ENCODE measurements at regions not wholly inside any gene's neighbourhood (a gene's known extent, or its start where the extent isn't known, plus 50 kb on each side); places are given as distances from the start of the nearest gene placed in this dataset.

GRCh38 chr20:12064540-12064939 lies 146.8 kb downstream of the BTBD3 start:
- Histone ChIP-seq H3K4me3 (replicated peaks in 1 of 4; ENCODE audit: control extremely low read depth in 1 of 4, insufficient read depth in 1 of 4, low read depth in 3 of 4, low read length in 4 of 4) (no peak overlapping the region), H3K4me1 (ENCODE audit: control insufficient read depth, extremely low read depth, insufficient read depth, low read length) (no peaks in the 10 kb centered on the region), H4K20me1 (ENCODE audit: control insufficient read depth, extremely low read depth, insufficient read depth, low read length) (no peaks in the 10 kb centered on the region), H3K9ac (ENCODE audit: insufficient read depth, low read length) (no peak overlapping the region), H3K27ac (ENCODE audit: insufficient read depth, low read length) (no peak overlapping the region), H3K4me2 (ENCODE audit: extremely low read depth, insufficient read depth, low read length) (no peak overlapping the region), H2AFZ (ENCODE audit: low read length) (no peak overlapping the region), H3K27me3 (ENCODE audit: control insufficient read depth, insufficient read depth, low read length) (no peaks in the 10 kb centered on the region), H3K36me3 (ENCODE audit: control insufficient read depth, insufficient read depth, low read length) (no peaks in the 10 kb centered on the region), H3K9me3 (ENCODE audit: control insufficient read depth, insufficient read depth, low read depth, low read length) (no peaks in the 10 kb centered on the region), H3K79me2 (ENCODE audit: control insufficient read depth, insufficient read depth, low read length) (no peaks in the 10 kb centered on the region)
- no peak for TF ChIP-seq CTCF (conservative IDR thresholded peaks at IDR 0.05 in 1 of 2, IDR thresholded peaks at IDR 0.05 in 1 of 2; ENCODE audit: low read depth in 1 of 2, low read length in 2 of 2)
- TF ChIP-seq EZH2 (IDR thresholded peaks at IDR 0.05; ENCODE audit: low read length, missing control alignments), result no peak
- DNase-seq (ENCODE audit: low read depth in 2 of 2), result no peak

GRCh38 chr20:12067686-12068085 lies 150.0 kb downstream of the BTBD3 start:
- Histone ChIP-seq H3K9me3 (ENCODE audit: control insufficient read depth, insufficient read depth, low read depth, low read length) (no peaks in the 10 kb centered on the region), H3K79me2 (ENCODE audit: control insufficient read depth, insufficient read depth, low read length) (no peaks in the 10 kb centered on the region), H2AFZ (ENCODE audit: low read length) (no peak overlapping the region), H3K4me2 (ENCODE audit: extremely low read depth, insufficient read depth, low read length) (no peak overlapping the region), H3K27me3 (ENCODE audit: control insufficient read depth, insufficient read depth, low read length) (no peaks in the 10 kb centered on the region), H3K9ac (ENCODE audit: insufficient read depth, low read length) (no peak overlapping the region), H3K27ac (ENCODE audit: insufficient read depth, low read length) (no peak overlapping the region), H3K36me3 (ENCODE audit: control insufficient read depth, insufficient read depth, low read length) (no peaks in the 10 kb centered on the region), H4K20me1 (ENCODE audit: control insufficient read depth, extremely low read depth, insufficient read depth, low read length) (no peaks in the 10 kb centered on the region), H3K4me1 (ENCODE audit: control insufficient read depth, extremely low read depth, insufficient read depth, low read length) (no peaks in the 10 kb centered on the region), H3K4me3 (replicated peaks in 1 of 4; ENCODE audit: control extremely low read depth in 1 of 4, insufficient read depth in 1 of 4, low read depth in 3 of 4, low read length in 4 of 4) (no peak overlapping the region)
- DNase-seq (ENCODE audit: low read depth in 2 of 2), result no peak
- TF ChIP-seq CTCF (conservative IDR thresholded peaks at IDR 0.05 in 1 of 2, IDR thresholded peaks at IDR 0.05 in 1 of 2; ENCODE audit: low read depth in 1 of 2, low read length in 2 of 2), result no peak
- no peak for TF ChIP-seq EZH2 (IDR thresholded peaks at IDR 0.05; ENCODE audit: low read length, missing control alignments)

GRCh38 chr20:12068121-12068520 lies 150.4 kb downstream of the BTBD3 start:
- Histone ChIP-seq H3K4me1 (ENCODE audit: control insufficient read depth, extremely low read depth, insufficient read depth, low read length) (no peaks in the 10 kb centered on the region), H3K79me2 (ENCODE audit: control insufficient read depth, insufficient read depth, low read length) (no peaks in the 10 kb centered on the region), H3K27ac (ENCODE audit: insufficient read depth, low read length) (no peak overlapping the region), H4K20me1 (ENCODE audit: control insufficient read depth, extremely low read depth, insufficient read depth, low read length) (no peaks in the 10 kb centered on the region), H3K4me2 (ENCODE audit: extremely low read depth, insufficient read depth, low read length) (no peak overlapping the region), H3K36me3 (ENCODE audit: control insufficient read depth, insufficient read depth, low read length) (no peaks in the 10 kb centered on the region), H3K9ac (ENCODE audit: insufficient read depth, low read length) (no peak overlapping the region), H3K27me3 (ENCODE audit: control insufficient read depth, insufficient read depth, low read length) (no peaks in the 10 kb centered on the region), H2AFZ (ENCODE audit: low read length) (no peak overlapping the region), H3K9me3 (ENCODE audit: control insufficient read depth, insufficient read depth, low read depth, low read length) (no peaks in the 10 kb centered on the region), H3K4me3 (replicated peaks in 1 of 4; ENCODE audit: control extremely low read depth in 1 of 4, insufficient read depth in 1 of 4, low read depth in 3 of 4, low read length in 4 of 4) (no peak overlapping the region)
- DNase-seq (ENCODE audit: low read depth in 2 of 2), result peak in 1 of 2 donors; percentile 40
- TF ChIP-seq CTCF (conservative IDR thresholded peaks at IDR 0.05 in 1 of 2, IDR thresholded peaks at IDR 0.05 in 1 of 2; ENCODE audit: low read depth in 1 of 2, low read length in 2 of 2) (no peak), EZH2 (IDR thresholded peaks at IDR 0.05; ENCODE audit: low read length, missing control alignments) (no peak)
